HG03342 (cell line): ENCODE measurements at regions not wholly inside any gene's neighbourhood (a gene's known extent, or its start where the extent isn't known, plus 50 kb on each side); places are given as distances from the start of the nearest gene placed in this dataset.

ENCODE experiments used
- ATAC-seq: cut with Tn5 transposase; IDR thresholded peaks from one replicate; pipeline ENCODE4 v1.9.1; 2021; ENCODE audit warnings: mild to moderate bottlenecking, moderate library complexity; ENCODE audit not compliant: unreplicated experiment

DNA sequence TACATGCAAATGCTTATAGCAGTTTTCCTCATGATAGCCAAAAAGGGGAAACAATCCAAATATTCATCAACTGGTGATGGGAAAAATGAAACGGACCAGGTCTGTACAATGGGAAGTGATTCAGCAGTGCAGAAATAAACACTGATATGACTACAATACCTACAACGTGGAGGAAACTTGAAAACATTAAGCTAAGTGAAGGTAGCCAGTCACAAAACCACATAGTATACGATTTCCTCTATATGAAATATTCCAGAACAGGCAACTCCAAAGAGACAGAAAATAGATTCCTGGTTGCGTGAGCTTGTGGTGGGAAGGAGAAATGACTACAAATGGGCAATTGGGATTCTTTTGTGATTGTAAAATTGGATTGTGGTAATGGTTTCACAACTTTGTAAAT is 263.1 kb upstream of the PITRM1 start:
- no peak for ATAC-seq

GRCh38 chr10:3433988-3434387 is 261.4 kb upstream of the PITRM1 start:
- no peak for ATAC-seq

GRCh38 chr10:3433131-3433530 is 260.5 kb upstream of the PITRM1 start:
- no peak for ATAC-seq

DNA sequence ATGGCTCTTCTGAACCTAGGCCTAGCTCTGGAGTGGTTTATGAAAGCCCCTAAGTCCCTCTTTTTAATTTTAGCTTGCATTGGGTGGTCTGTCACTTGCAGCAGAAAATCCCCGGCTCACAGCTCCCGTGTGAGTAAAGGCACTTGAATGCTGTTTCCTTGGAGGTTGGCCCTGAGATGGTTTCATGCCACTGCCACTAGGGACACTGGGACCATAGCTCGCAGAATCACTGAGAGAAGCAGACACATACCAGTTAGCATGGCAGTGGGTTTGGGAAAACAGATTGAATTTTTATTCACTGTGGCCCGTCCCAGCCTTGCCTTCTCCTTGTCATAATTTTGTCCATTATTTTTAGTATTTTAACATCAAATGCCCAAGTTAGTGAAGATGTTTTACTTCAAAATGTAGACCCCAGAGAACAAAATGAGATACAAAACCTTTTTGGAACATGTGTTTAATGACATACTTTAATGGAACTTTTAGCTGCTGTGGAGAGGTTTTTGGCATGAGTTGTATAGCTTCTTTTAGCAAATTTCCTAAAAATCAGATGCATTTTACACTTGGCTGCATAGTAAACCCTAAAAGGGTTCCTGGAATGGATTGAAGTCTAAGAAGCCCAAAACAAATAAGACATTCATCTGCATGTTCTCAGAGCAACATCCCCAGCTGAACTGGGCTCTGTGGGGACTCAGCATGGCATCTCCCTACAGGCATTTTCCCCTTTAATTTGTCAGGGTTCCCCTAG is 259.7 kb upstream of the PITRM1 start:
- no peak for ATAC-seq

DNA sequence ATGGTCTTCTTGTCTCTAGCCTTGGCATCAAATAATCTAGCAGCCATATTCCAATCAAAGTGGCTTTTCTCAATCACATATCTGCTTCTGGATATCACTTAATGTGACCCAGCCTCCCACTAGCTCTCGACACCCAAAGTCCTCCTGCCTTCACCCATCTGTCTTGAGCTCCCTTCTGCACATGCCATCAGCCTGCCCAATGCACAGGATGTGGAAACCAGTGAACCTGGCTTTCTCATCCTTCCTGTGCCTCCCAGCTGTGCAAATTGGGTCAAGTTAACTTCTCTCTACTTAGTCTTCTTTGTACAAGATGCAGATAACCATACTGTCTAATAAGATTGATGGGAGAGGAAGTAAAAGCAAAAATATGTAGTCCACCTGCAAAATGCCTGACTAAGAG is 257.9 kb upstream of the PITRM1 start:
- no peak for ATAC-seq

DNA sequence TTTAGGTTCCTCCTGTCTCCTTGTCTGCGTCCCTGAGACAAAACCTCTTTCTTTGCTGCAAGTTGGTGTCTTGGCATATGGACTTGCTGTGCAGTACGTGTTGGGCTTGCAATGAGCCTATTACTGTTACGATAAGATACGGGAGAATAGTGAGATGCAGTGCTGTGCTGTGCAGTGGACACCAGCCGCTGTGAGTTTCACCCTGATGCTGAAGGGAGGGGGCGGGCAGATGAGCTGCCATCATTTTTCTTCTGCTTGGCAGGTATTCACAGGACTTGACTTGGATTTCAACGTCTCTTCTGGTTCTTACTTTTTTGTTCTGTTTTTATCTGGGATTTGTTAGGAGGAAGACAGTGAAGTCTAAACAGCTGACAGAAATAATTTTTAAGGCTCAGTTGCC is 257.1 kb upstream of the PITRM1 start:
- no peak for ATAC-seq

- ATAC-seq = no peak
Measured at GRCh38 chr10:3428826-3429225, 256.2 kb upstream of the PITRM1 start.

DNA sequence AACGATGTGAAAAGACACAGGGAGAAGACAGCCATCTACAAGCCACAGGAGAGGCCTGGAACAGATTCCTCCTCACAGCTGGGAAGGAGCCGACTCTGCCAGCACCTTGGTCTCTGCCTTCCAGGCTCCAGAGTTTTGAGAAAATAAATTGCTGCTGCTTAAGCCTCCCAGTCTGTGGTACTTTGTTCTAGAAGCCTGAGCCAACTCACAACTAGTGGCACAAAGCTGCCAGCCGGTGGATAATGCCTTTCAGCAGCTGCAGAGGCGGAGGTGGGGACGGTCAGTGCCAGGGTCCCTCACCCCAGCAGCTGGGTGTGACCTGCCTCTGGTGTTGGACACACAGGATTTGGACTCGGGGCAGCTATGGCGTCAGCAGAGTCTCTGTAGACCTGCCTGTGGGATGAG is 255.4 kb upstream of the PITRM1 start:
- no peak for ATAC-seq

GRCh38 chr10:3427347-3427746 is 254.8 kb upstream of the PITRM1 start:
- no peak for ATAC-seq

GRCh38 chr10:3426190-3426845 is 253.7 kb upstream of the PITRM1 start:
- no peak for ATAC-seq

- no peak for ATAC-seq
Measured at GRCh38 chr10:3425716-3426115, 253.1 kb upstream of the PITRM1 start.

DNA sequence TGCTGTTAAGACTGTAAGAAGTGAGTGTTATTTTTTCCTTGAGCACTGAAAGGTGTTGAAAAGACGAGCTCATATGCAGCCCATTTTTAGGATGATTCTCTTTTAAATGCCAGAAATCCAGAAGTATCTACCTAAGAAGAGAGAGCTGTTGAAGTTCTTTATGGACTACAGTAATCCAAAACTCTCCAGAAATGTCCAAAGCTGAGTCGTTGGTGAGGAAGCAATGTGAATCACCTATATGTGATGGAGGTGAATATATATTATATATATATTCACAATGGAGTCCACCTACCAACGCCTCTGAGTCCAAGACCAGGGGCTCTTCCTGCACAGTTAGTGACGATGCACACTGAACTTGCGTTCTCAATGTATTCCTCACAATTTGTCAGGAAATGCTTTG is 252.7 kb upstream of the PITRM1 start:
- ATAC-seq = no peak

DNA sequence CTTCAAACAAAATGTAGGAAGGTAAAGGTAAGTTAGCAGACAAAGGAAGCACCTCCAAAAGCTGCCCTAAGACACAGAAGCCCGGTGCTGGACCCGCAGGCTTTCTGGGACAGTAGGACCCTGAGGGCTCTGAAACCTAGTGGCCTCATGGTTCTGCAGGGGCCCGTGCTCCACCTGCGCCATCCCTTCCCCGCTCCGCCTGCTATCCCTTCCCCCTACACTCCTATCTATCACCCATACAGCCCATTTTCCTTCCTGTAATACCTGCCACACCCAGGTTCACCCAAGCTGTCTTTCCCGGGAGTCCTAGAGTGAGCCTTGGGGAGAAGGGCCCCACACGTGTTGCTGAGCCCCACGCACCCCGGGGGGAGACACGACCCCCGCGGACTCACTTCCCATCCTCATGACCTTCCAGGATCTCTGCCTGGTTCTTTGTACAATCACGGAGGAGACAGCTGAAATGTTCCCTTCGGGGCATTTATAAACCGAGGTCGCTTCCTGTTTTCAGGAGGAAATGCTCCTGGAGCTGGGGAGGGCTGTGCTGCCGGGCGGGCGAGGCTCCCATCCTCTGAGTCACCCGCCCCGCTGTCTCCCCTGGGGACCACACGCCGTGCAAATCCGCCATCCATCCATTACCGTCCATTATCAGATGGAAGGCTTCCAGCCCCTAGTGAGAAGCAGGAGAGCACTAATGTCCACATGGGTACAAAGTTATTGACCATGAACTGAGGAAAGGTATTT is 251.7 kb upstream of the PITRM1 start:
- no peak for ATAC-seq

- ATAC-seq = no peak
Measured at GRCh38 chr10:3423384-3423783, 250.8 kb upstream of the PITRM1 start.

DNA sequence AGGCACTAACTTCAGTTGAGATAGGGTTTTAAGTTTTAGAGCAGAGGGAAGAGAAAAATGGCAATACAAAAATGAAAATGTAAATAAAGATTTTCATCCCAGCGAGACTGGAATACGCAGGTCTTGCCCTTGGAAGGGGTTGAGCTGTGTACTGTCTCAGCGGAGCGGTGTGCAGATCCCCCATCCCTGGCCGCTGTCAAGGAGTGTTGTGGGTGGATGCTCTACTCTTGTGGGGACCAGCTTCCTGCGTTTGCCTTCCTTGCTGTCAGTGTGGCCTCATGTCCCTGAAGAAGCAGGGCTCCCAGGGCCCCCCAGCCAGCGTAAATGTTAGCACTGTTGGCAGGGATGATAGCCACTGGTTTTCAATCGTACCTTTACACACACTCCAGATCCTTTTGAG is 249.7 kb upstream of the PITRM1 start:
- no peak for ATAC-seq

GRCh38 chr10:3421537-3422257 is 249.1 kb upstream of the PITRM1 start:
- ATAC-seq = no peak

DNA sequence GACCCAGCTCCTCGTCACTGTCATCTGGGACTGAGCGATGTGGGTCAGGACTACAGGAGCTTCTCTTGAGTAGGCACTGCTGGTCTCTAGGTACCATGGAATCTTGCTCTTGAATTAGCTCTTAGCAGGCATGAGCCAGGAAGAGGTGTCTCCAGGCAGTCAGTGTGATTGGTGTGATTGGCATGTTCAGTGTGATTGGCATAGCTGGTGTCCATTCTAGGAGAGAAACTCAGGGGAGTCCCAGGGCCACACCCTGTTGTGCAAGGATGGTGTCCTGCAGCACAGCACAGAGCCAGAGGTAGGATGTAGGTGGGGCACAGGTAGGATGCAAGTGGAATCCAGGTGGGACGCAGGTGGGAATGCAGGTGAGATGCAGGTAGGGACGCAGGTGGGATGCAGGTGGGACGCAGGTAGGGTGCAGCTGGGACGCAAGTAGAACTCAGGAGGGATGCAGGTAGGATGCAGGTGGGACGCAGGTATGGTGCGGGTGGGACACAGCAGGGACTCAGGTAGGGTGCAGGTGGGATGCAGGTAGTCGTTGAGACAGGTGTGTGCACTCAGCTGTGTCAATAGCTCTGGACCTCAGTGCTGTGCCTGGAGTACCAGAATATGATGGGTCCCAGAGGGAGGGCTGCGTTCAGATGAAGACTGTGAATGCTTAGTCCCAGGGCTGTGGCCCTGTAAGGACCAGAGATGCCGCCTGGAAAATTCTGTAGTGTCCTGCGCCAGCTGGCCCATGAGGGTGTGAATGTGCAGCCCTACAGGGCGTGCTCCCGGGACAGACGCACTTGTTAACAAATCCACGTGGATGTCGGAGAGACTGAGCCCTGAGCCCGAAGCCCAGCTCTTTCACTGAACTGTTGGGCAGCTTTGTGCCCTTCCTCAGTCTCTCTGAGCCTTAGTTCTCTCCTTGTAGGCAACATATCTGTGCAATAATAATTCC is 248.2 kb upstream of the PITRM1 start:
- no peak for ATAC-seq

- ATAC-seq = no peak
Measured at GRCh38 chr10:3419719-3420495, 247.3 kb upstream of the PITRM1 start.

DNA sequence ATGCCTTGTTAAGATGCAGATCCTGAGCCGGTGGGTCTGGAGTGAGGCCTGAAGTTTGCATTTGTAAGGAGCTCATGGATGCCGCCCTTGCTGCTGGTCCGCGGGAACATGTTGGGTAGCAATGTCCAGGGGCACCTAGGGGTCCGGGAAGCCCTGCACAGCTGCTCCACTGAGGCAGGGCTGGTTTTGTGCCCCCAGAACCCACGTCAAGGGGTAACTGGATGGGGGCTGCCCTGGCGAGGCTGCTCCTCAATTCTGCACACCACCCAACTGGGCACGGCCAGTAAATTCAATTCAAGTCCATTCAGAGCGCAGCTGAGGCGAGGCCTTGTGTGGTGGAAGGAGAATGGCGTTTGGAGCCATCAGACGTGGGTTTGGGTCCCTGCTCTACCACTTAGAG is 246.3 kb upstream of the PITRM1 start:
- ATAC-seq = no peak
